Activated T-helper 2 cell treated with anti-CD3 and anti-CD28 coated beads, Interferon-gamma antibody, Interleukin-2, Interleukin-4, amounts not matched to agents 10 μg/mL and 5 μg/mL and 100 μg/mL, durations not matched to agents 14 hours and 24 hours and 36 hours (primary cell): ENCODE measurements at regions not wholly inside any gene's neighbourhood (a gene's known extent, or its start where the extent isn't known, plus 50 kb on each side); places are given as distances from the start of the nearest gene placed in this dataset.
"Not testable (repeated sequence)": the region's sequence is repeated elsewhere in the genome, so short reads cannot be mapped to it uniquely, and the experiment has no call there.

Experiments used
- DNase-seq: peaks from one replicate; pipeline ENCODE4 v3.0.0; 2021; ENCODE audit warnings: low spot score
- H3K27ac Mint-ChIP-seq: one replicate; pipeline ENCODE4 v1.8.0; 2021; ENCODE audit warnings: mixed read lengths
- H3K27me3 Mint-ChIP-seq: one replicate; pipeline ENCODE4 v1.8.0; 2021; ENCODE audit warnings: low read depth, mixed read lengths
- H3K36me3 Mint-ChIP-seq: one replicate; pipeline ENCODE4 v1.8.0; 2021; ENCODE audit warnings: low read depth, mixed read lengths
- H3K4me1 Mint-ChIP-seq: one replicate; pipeline ENCODE4 v1.8.0; 2021; ENCODE audit warnings: low read depth, mixed read lengths
- H3K4me3 Mint-ChIP-seq: one replicate; pipeline ENCODE4 v1.8.0; 2021; ENCODE audit warnings: low read depth, mild to moderate bottlenecking, moderate library complexity, mixed read lengths
- H3K9me3 Mint-ChIP-seq: one replicate; pipeline ENCODE4 v1.8.0; 2021; ENCODE audit warnings: mixed read lengths
- intact Hi-C: fragments of 100-400 bp; cut with micrococcal nuclease; formaldehyde crosslinking; loops from one replicate; pipeline ENCODE4 v1.15.1; 2023

- DNase-seq = no peak
- Mint-ChIP-seq H3K4me1 (no peaks in the 10 kb centered on the region), H3K27ac (no peak overlapping the region), H3K27me3 (no peaks in the 10 kb centered on the region), H3K36me3 (no peaks in the 10 kb centered on the region), H3K9me3 (peaks cover 8% of the 10 kb centered on the region), H3K4me3 (no peak overlapping the region)
- intact Hi-C loops = no loop called here
Measured at GRCh38 chr7:42545049-42545724, 308.2 kb upstream of the GLI3 start.

GRCh38 chr7:42543953-42544352, 306.9 kb upstream of the GLI3 start:
- Mint-ChIP-seq H3K27me3 (no peaks in the 10 kb centered on the region), H3K36me3 (no peaks in the 10 kb centered on the region), H3K27ac (no peak overlapping the region), H3K9me3 (peaks cover 8% of the 10 kb centered on the region), H3K4me1 (no peaks in the 10 kb centered on the region), H3K4me3 (no peak overlapping the region)
- no peak for DNase-seq
- intact Hi-C loops = no loop called here

GRCh38 chr7:42542446-42542845, 305.4 kb upstream of the GLI3 start:
- intact Hi-C loops, H3K4me3 Mint-ChIP-seq, H3K27me3 Mint-ChIP-seq, H3K27ac Mint-ChIP-seq, DNase-seq, H3K4me1 Mint-ChIP-seq, H3K36me3 Mint-ChIP-seq, H3K9me3 Mint-ChIP-seq: not testable (repeated sequence)

- H3K4me3 Mint-ChIP-seq = no peak overlapping the region
- no peak for DNase-seq
- no peaks in the 10 kb centered on the region for H3K4me1 Mint-ChIP-seq
- no peaks in the 10 kb centered on the region for H3K27me3 Mint-ChIP-seq
- H3K27ac Mint-ChIP-seq = no peak overlapping the region
- no peaks in the 10 kb centered on the region for H3K36me3 Mint-ChIP-seq
- intact Hi-C loops = no loop called here
- peaks cover 15% of the 10 kb centered on the region for H3K9me3 Mint-ChIP-seq
Measured at GRCh38 chr7:42534441-42534840, 297.4 kb upstream of the GLI3 start.

- no peaks in the 10 kb centered on the region for H3K27me3 Mint-ChIP-seq
- H3K4me3 Mint-ChIP-seq = no peak overlapping the region
- no peaks in the 10 kb centered on the region for H3K36me3 Mint-ChIP-seq
- intact Hi-C loops = no loop called here
- no peak overlapping the region for H3K27ac Mint-ChIP-seq
- DNase-seq = no peak
- peaks cover 25% of the 10 kb centered on the region for H3K9me3 Mint-ChIP-seq
- no peaks in the 10 kb centered on the region for H3K4me1 Mint-ChIP-seq
Measured at GRCh38 chr7:42527004-42527403, 290.0 kb upstream of the GLI3 start.

- Mint-ChIP-seq H3K36me3 (no peaks in the 10 kb centered on the region), H3K4me3 (no peak overlapping the region), H3K27me3 (no peaks in the 10 kb centered on the region), H3K9me3 (peaks cover 13% of the 10 kb centered on the region), H3K4me1 (no peaks in the 10 kb centered on the region), H3K27ac (no peak overlapping the region)
- intact Hi-C loops = no loop called here
- no peak for DNase-seq
Measured at GRCh38 chr7:42522227-42522991, 285.4 kb upstream of the GLI3 start.

- H3K9me3 Mint-ChIP-seq = no peaks in the 10 kb centered on the region
- DNase-seq = no peak
- H3K4me3 Mint-ChIP-seq = no peak overlapping the region
- H3K27me3 Mint-ChIP-seq = no peaks in the 10 kb centered on the region
- H3K4me1 Mint-ChIP-seq = no peaks in the 10 kb centered on the region
- no peak overlapping the region for H3K27ac Mint-ChIP-seq
- no peaks in the 10 kb centered on the region for H3K36me3 Mint-ChIP-seq
- intact Hi-C loops = no loop called here
Measured at GRCh38 chr7:42511027-42511426, 274.0 kb upstream of the GLI3 start.

- H3K27me3 Mint-ChIP-seq = no peaks in the 10 kb centered on the region
- DNase-seq = no peak
- no peaks in the 10 kb centered on the region for H3K4me1 Mint-ChIP-seq
- intact Hi-C loops = no loop called here
- H3K9me3 Mint-ChIP-seq = no peaks in the 10 kb centered on the region
- H3K36me3 Mint-ChIP-seq = no peaks in the 10 kb centered on the region
- H3K4me3 Mint-ChIP-seq = no peak overlapping the region
- H3K27ac Mint-ChIP-seq = no peak overlapping the region
Measured at GRCh38 chr7:42506097-42506496, 269.1 kb upstream of the GLI3 start.

- DNase-seq = no peak
- Mint-ChIP-seq H3K27me3 (no peaks in the 10 kb centered on the region), H3K27ac (no peak overlapping the region), H3K4me3 (no peak overlapping the region), H3K36me3 (no peaks in the 10 kb centered on the region), H3K4me1 (no peaks in the 10 kb centered on the region), H3K9me3 (no peaks in the 10 kb centered on the region)
- intact Hi-C loops = no loop called here
Measured at GRCh38 chr7:42502022-42502421, 265.0 kb upstream of the GLI3 start.

- Mint-ChIP-seq H3K27ac (no peak overlapping the region), H3K27me3 (peaks cover 4% of the 10 kb centered on the region), H3K4me1 (no peaks in the 10 kb centered on the region), H3K4me3 (no peak overlapping the region), H3K36me3 (no peaks in the 10 kb centered on the region), H3K9me3 (no peaks in the 10 kb centered on the region)
- no peak for DNase-seq
- intact Hi-C loops = no loop called here
Measured at GRCh38 chr7:42495256-42495655, 258.2 kb upstream of the GLI3 start.

GRCh38 chr7:42494736-42495135, 257.7 kb upstream of the GLI3 start:
- H3K4me3 Mint-ChIP-seq = no peak overlapping the region
- intact Hi-C loops = no loop called here

GRCh38 chr7:42494199-42494710, 257.2 kb upstream of the GLI3 start:
- DNase-seq = no peak
- no peak overlapping the region for H3K27ac Mint-ChIP-seq
- no peaks in the 10 kb centered on the region for H3K9me3 Mint-ChIP-seq
- intact Hi-C loops = no loop called here
- no peaks in the 10 kb centered on the region for H3K4me1 Mint-ChIP-seq
- H3K4me3 Mint-ChIP-seq = no peak overlapping the region
- peaks cover 4% of the 10 kb centered on the region for H3K27me3 Mint-ChIP-seq
- H3K36me3 Mint-ChIP-seq = no peaks in the 10 kb centered on the region

More at GRCh38 chr7:42494736-42495135, 257.7 kb upstream of the GLI3 start:
- no peaks in the 10 kb centered on the region for H3K9me3 Mint-ChIP-seq
- no peaks in the 10 kb centered on the region for H3K4me1 Mint-ChIP-seq
- no peaks in the 10 kb centered on the region for H3K36me3 Mint-ChIP-seq
- H3K27me3 Mint-ChIP-seq = peaks cover 4% of the 10 kb centered on the region
- DNase-seq = no peak
- H3K27ac Mint-ChIP-seq = no peak overlapping the region

- Mint-ChIP-seq H3K9me3 (no peaks in the 10 kb centered on the region), H3K27me3 (peaks cover 4% of the 10 kb centered on the region), H3K36me3 (no peaks in the 10 kb centered on the region), H3K4me3 (no peak overlapping the region), H3K4me1 (no peaks in the 10 kb centered on the region), H3K27ac (no peak overlapping the region)
- intact Hi-C loops = no loop called here
- no peak for DNase-seq
Measured at GRCh38 chr7:42493436-42494198, 256.6 kb upstream of the GLI3 start.
